NCI-H345 treated with DMSO at 0.1 percent for 48 hours (cell line): ENCODE measurements at regions not wholly inside any gene's neighbourhood (a gene's known extent, or its start where the extent isn't known, plus 50 kb on each side); places are given as distances from the start of the nearest gene placed in this dataset.

ENCODE experiments used
- DNase-seq: peaks from one replicate; lab custom pipeline; 2025; ENCODE audit not compliant: unreplicated experiment; lab: John Stamatoyannopoulos, UW

DNA sequence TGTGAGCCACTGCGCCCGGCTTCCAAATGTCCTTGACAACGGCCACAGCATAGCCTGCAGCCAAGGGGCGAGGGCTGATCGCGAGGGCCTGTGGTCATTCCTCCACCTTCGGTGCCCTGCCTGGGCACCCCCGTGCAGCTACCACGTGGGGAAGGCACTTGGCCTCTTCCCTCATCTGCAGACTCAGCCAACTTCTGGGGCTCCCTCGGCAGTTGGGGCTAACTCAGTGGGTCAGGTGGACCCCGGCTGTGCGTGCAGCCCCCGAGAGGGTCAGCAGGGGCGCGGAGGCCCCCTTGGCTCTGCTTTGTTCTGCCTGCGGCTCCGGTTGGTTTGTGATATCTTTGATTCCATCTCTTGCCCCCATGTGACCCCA lies 52.9 kb upstream of the BHLHE23 start:
- no peak for DNase-seq

DNA sequence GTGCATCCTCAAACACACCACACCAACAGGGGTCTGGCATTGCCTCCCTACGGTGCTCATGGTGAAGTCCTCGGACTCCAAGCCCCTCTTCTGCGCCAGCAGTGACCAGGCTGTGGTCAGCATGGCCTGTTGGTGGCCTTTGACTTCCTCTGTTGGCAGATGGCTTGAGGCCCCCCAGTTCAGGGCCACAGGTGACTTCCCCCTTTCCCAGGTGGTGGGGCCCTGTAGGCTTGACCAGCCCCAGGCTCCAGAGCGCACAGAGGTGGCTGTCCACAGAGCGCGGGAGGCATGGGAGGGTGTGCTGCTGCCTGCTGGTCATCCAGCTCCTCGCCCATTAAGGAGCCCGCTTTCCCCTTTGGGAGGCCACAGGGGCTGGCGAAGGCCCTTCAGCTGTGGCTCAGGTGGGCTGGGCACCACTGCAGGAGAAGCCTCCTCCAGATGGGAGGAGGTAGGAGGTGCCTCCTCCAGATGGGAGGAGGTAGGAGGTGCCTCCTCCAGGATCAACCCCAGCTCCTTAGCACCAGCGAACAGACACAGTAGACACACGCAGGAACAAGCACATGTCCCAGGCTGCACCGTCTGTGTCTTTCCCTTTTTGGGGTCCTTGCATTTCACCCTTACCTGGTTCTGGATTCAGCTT lies 52.1 kb upstream of the BHLHE23 start:
- DNase-seq, result no peak

DNA sequence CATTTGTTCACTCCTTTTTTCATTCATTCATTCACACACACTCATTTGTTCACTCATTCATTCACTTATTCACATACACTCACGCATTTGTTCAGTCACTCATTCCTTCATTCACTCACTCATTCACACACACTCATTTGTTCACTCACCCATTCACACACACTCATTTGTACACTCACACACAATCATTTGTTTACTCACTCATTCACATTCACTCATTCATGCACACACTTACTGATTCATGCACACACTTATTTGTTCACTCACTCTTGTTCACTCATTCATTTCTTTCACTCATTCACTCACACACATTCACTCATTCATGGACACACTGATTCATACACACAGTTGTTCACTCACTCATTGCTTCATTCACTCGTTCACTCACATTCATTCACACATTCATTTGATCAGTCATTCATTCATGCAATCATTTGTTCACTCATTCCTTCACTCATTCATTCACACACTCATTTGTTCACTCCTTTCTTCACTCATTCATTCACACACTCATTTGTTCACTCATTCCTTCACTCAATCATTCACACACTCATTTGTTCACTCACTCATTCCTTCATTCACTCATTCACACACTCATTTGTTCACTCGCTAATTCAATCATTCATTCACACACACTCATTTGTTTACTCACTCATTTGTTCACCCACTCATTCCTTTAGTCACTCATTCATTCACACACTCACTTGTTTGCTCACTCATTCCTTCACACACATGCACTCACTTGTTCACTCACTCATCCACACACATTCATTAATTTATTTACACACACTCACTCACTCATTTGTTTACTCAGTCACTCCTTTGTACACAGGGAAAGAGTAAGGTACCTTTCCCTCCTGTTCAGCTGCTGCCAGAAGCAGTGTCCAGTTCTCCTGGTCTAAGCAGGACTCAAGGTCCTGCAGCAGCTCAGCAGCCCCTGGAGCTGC lies 50.7 kb upstream of the BHLHE23 start:
- DNase-seq, result no peak

DNA sequence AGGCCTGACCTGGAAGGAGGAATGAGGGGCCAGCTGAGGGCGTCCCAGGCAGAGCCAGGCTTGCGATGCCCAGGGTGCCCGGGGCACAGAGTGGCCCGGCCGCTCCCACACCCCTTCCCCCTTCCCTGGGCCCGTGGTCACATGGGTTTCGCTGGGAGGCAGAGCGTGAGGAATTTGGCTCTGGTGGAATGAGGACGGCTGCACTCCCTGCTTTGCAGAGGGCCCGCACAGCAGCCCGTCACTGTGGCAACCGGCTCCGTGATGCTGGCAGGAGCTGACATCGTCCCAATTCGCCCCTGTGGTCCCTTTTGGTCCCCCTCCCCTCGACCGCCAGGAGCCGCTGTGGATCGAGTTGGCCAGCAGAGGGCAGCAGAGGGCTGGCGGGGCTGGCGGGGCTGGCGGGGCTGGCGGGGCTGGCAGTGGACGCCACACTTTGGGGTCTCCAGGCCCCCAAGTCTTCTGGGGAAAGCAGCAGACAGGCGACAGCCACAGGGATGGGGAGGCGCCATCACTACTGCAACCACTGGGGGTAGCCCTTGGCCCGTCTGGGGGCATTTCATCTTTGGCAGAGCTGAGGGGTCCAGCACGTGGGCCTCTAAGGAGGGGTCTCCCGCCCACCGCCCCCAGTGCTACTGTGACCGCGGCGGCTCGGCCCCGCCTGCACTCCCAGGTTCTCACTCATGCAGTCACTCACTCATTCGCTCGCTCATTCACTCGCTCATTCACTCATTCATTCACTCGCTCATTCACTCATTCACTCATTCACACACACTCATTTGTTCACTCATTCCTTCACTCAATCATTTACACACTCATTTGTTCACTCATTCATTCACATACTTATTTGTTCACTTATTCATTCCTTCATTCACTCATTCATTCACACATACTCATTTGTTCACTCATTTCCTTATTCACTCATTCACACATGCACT lies 49.7 kb upstream of the BHLHE23 start:
- DNase-seq, result no peak
